Ascending aorta (tissue), 2 donors: ENCODE measurements at regions not wholly inside any gene's neighbourhood (a gene's known extent, or its start where the extent isn't known, plus 50 kb on each side); places are given as distances from the start of the nearest gene placed in this dataset.

Experiments
- DNase-seq, 2 donors: peaks; one replicate each; pipeline ENCODE4 v3.0.0-alpha.2; 2019; ENCODE audit warnings: low spot score in 2 of 2
- H3K27ac ChIP-seq, 2 donors: fragments of 200-600 bp; sonication (generic); one replicate each; pipeline ENCODE4 v1.5.1; 2016 to 2017; ENCODE audit warnings: mild to moderate bottlenecking in 1 of 2
- H3K27me3 ChIP-seq: fragments of 200-600 bp; sonication (generic); one replicate; pipeline ENCODE4 v1.5.1; 2017
- H3K36me3 ChIP-seq, 2 donors: fragments of 200-600 bp; sonication (generic); one replicate each; pipeline ENCODE4 v1.5.1; 2016
- H3K4me1 ChIP-seq, 2 donors: fragments of 200-600 bp; sonication (generic); one replicate each; pipeline ENCODE4 v1.5.1; 2016 to 2017; ENCODE audit warnings: mild to moderate bottlenecking in 1 of 2
- H3K4me3 ChIP-seq, 2 donors: fragments of 200-600 bp; sonication (generic); one replicate each; pipeline ENCODE4 v1.5.1; 2016 to 2017; ENCODE audit warnings: mild to moderate bottlenecking in 1 of 2
- H3K9me3 ChIP-seq, 2 donors: fragments of 200-600 bp; sonication (generic); one replicate each; pipeline ENCODE4 v1.5.1; 2016
- CTCF ChIP-seq, 3 experiments: fragments of 200-600 bp in 2 of 3; fragments of 450-650 bp in 1 of 3; sonication (generic) in 2 of 3; IDR thresholded peaks; one replicate each; pipeline ENCODE4 v1.5.1; 2016 to 2019; ENCODE audit warnings: antibody characterized with exemption in 3 of 3, mild to moderate bottlenecking in 1 of 3, moderate library complexity in 1 of 3
- intact Hi-C: fragments of 100-400 bp; cut with DNase I; formaldehyde crosslinking; loops from one replicate; pipeline ENCODE4 v1.15.1; 2023

GRCh38 chr13:22169473-22169872 lies 498.6 kb downstream of the FGF9 start:
- intact Hi-C loops, result no loop called here
- no peak for DNase-seq
- Histone ChIP-seq H3K27ac (no peak overlapping the region), H3K4me3 (no peak overlapping the region), H3K9me3 (no peaks in the 10 kb centered on the region), H3K27me3 (no peaks in the 10 kb centered on the region), H3K36me3 (no peaks in the 10 kb centered on the region), H3K4me1 (no peaks in the 10 kb centered on the region)
- no peak for TF ChIP-seq CTCF (IDR thresholded peaks at IDR 0.05)

GRCh38 chr13:22173610-22174009 lies 502.7 kb downstream of the FGF9 start:
- Histone ChIP-seq H3K36me3 (no peaks in the 10 kb centered on the region), H3K27ac (no peak overlapping the region), H3K4me3 (no peak overlapping the region), H3K27me3 (no peaks in the 10 kb centered on the region), H3K9me3 (no peaks in the 10 kb centered on the region), H3K4me1 (no peaks in the 10 kb centered on the region)
- DNase-seq, result no peak
- TF ChIP-seq CTCF (IDR thresholded peaks at IDR 0.05), result no peak
- intact Hi-C loops, result no loop called here

GRCh38 chr13:22175241-22175640 lies 504.4 kb downstream of the FGF9 start:
- Histone ChIP-seq H3K36me3 (no peaks in the 10 kb centered on the region), H3K9me3 (no peaks in the 10 kb centered on the region), H3K27ac (no peak overlapping the region), H3K27me3 (no peaks in the 10 kb centered on the region), H3K4me1 (no peaks in the 10 kb centered on the region), H3K4me3 (no peak overlapping the region)
- DNase-seq, result no peak
- TF ChIP-seq CTCF (IDR thresholded peaks at IDR 0.05), result no peak
- intact Hi-C loops, result no loop called here

- Histone ChIP-seq H3K36me3 (no peaks in the 10 kb centered on the region), H3K4me1 (no peaks in the 10 kb centered on the region), H3K27ac (no peak overlapping the region), H3K27me3 (no peaks in the 10 kb centered on the region), H3K4me3 (no peak overlapping the region), H3K9me3 (no peaks in the 10 kb centered on the region)
- no peak for TF ChIP-seq CTCF (IDR thresholded peaks at IDR 0.05)
- no peak for DNase-seq
- intact Hi-C loops, result no loop called here
Observed at GRCh38 chr13:22175815-22176214, 504.9 kb downstream of the FGF9 start.

GRCh38 chr13:22176968-22177520 lies 506.2 kb downstream of the FGF9 start:
- Histone ChIP-seq H3K36me3 (no peaks in the 10 kb centered on the region), H3K9me3 (no peaks in the 10 kb centered on the region), H3K4me1 (no peaks in the 10 kb centered on the region), H3K27ac (no peak overlapping the region), H3K27me3 (no peaks in the 10 kb centered on the region), H3K4me3 (no peak overlapping the region)
- no peak for TF ChIP-seq CTCF (IDR thresholded peaks at IDR 0.05)
- DNase-seq, result no peak
- intact Hi-C loops, result no loop called here

GRCh38 chr13:22178878-22179277 lies 508.0 kb downstream of the FGF9 start:
- no peaks in the 10 kb centered on the region for H3K9me3 ChIP-seq
- H3K27ac ChIP-seq, result no peak overlapping the region
- no peaks in the 10 kb centered on the region for H3K4me1 ChIP-seq
- no peak overlapping the region for H3K4me3 ChIP-seq
- intact Hi-C loops, result no loop called here
- H3K36me3 ChIP-seq, result no peaks in the 10 kb centered on the region
- DNase-seq, result no peak
- TF ChIP-seq CTCF (IDR thresholded peaks at IDR 0.05), result no peak
- no peaks in the 10 kb centered on the region for H3K27me3 ChIP-seq
